Activated T-cell treated with anti-CD3 and anti-CD28 coated beads, Interleukin-2, amount 50 U/mL, for 72 hours (primary cell): ENCODE measurements at regions not wholly inside any gene's neighbourhood (a gene's known extent, or its start where the extent isn't known, plus 50 kb on each side); places are given as distances from the start of the nearest gene placed in this dataset.

Experiments
- ATAC-seq, 2 donors: fragments of 150-1000 bp; cut with Tn5 transposase; replicated peaks in 1 of 2; 2 replicates each; pipeline ENCODE4 v1.10.0; 2021; ENCODE audit warnings: moderate library complexity in 2 of 2, mild to moderate bottlenecking in 1 of 2
- DNase-seq, 2 donors: peaks; one replicate each; pipeline ENCODE4 v3.0.0; 2021 to 2022; ENCODE audit warnings: mixed read lengths in 1 of 2
- H3K27ac Mint-ChIP-seq: one replicate; pipeline ENCODE4 v1.8.0; 2022; ENCODE audit warnings: mild to moderate bottlenecking, moderate library complexity, mixed read lengths
- H3K27me3 Mint-ChIP-seq: one replicate; pipeline ENCODE4 v1.8.0; 2022; ENCODE audit warnings: low read depth, mixed read lengths
- H3K36me3 Mint-ChIP-seq, 2 donors: one replicate each; pipeline ENCODE4 v1.8.0; 2022; ENCODE audit warnings: mixed read lengths in 2 of 2, mild to moderate bottlenecking in 1 of 2; ENCODE audit not compliant: insufficient read depth in 2 of 2
- H3K4me1 Mint-ChIP-seq: one replicate; pipeline ENCODE4 v1.8.0; 2022; ENCODE audit warnings: low read depth, mixed read lengths
- H3K4me3 Mint-ChIP-seq, 2 donors: one replicate each; pipeline ENCODE4 v1.8.0; 2022; ENCODE audit warnings: mild to moderate bottlenecking in 2 of 2, mixed read lengths in 2 of 2, moderate library complexity in 2 of 2
- H3K9me3 Mint-ChIP-seq, 2 donors: one replicate each; pipeline ENCODE4 v1.8.0; 2022; ENCODE audit warnings: mixed read lengths in 2 of 2

GRCh38 chr13:34414616-34415015 lies 527.5 kb upstream of the NBEA start:
- Mint-ChIP-seq H3K9me3 (peaks cover 0 to 2% of the 10 kb centered on the region in 2 donors), H3K4me1 (no peaks in the 10 kb centered on the region), H3K36me3 (no peaks in the 10 kb centered on the region), H3K27me3 (no peaks in the 10 kb centered on the region), H3K4me3 (no peak overlapping the region), H3K27ac (no peak overlapping the region)
- ATAC-seq, result no peak
- no peak for DNase-seq

GRCh38 chr13:34416971-34417380 lies 525.1 kb upstream of the NBEA start:
- Mint-ChIP-seq H3K4me3 (no peak overlapping the region), H3K4me1 (no peaks in the 10 kb centered on the region), H3K27me3 (no peaks in the 10 kb centered on the region), H3K27ac (no peak overlapping the region), H3K36me3 (no peaks in the 10 kb centered on the region), H3K9me3 (peaks cover 0 to 2% of the 10 kb centered on the region in 2 donors)
- DNase-seq (no peak), ATAC-seq (no peak)

GRCh38 chr13:34417896-34418295 lies 524.2 kb upstream of the NBEA start:
- Mint-ChIP-seq H3K4me1 (no peaks in the 10 kb centered on the region), H3K27ac (no peak overlapping the region), H3K27me3 (no peaks in the 10 kb centered on the region), H3K36me3 (no peaks in the 10 kb centered on the region), H3K9me3 (no peaks in the 10 kb centered on the region), H3K4me3 (no peak overlapping the region)
- no peak for ATAC-seq
- no peak for DNase-seq

GRCh38 chr13:34419025-34419424 lies 523.0 kb upstream of the NBEA start:
- no peak for ATAC-seq
- no peaks in the 10 kb centered on the region for H3K4me1 Mint-ChIP-seq
- H3K36me3 Mint-ChIP-seq, result no peaks in the 10 kb centered on the region
- H3K9me3 Mint-ChIP-seq, result no peaks in the 10 kb centered on the region
- no peak overlapping the region for H3K4me3 Mint-ChIP-seq
- H3K27me3 Mint-ChIP-seq, result no peaks in the 10 kb centered on the region
- no peak for DNase-seq
- H3K27ac Mint-ChIP-seq, result no peak overlapping the region

- H3K27ac Mint-ChIP-seq, result no peak overlapping the region
- no peak for DNase-seq
- H3K4me3 Mint-ChIP-seq, result no peak overlapping the region
- no peak for ATAC-seq
- no peaks in the 10 kb centered on the region for H3K36me3 Mint-ChIP-seq
- H3K4me1 Mint-ChIP-seq, result no peaks in the 10 kb centered on the region
- no peaks in the 10 kb centered on the region for H3K9me3 Mint-ChIP-seq
- H3K27me3 Mint-ChIP-seq, result no peaks in the 10 kb centered on the region
These were observed 522.3 kb upstream of the NBEA start for GRCh38 chr13:34419755-34420154.

GRCh38 chr13:34420702-34421346 lies 521.2 kb upstream of the NBEA start:
- Mint-ChIP-seq H3K27me3 (no peaks in the 10 kb centered on the region), H3K27ac (no peak overlapping the region), H3K4me3 (no peak overlapping the region), H3K36me3 (no peaks in the 10 kb centered on the region), H3K4me1 (no peaks in the 10 kb centered on the region), H3K9me3 (no peaks in the 10 kb centered on the region)
- no peak for ATAC-seq
- DNase-seq, result no peak

GRCh38 chr13:34421347-34421719 lies 520.7 kb upstream of the NBEA start:
- DNase-seq (no peak), ATAC-seq (no peak)
- Mint-ChIP-seq H3K4me1 (no peaks in the 10 kb centered on the region), H3K27me3 (no peaks in the 10 kb centered on the region), H3K27ac (no peak overlapping the region), H3K36me3 (no peaks in the 10 kb centered on the region), H3K9me3 (no peaks in the 10 kb centered on the region), H3K4me3 (no peak overlapping the region)

- Mint-ChIP-seq H3K27ac (no peak overlapping the region), H3K9me3 (no peaks in the 10 kb centered on the region)
- ATAC-seq, result no peak
These were observed 520.1 kb upstream of the NBEA start for GRCh38 chr13:34421858-34422475.

GRCh38 chr13:34422956-34423355 lies 519.1 kb upstream of the NBEA start:
- Mint-ChIP-seq H3K27ac (no peak overlapping the region), H3K27me3 (no peaks in the 10 kb centered on the region)
- no peak for ATAC-seq

More at GRCh38 chr13:34421858-34422475, 520.1 kb upstream of the NBEA start:
- no peaks in the 10 kb centered on the region for H3K4me1 Mint-ChIP-seq
- H3K36me3 Mint-ChIP-seq, result no peaks in the 10 kb centered on the region
- no peak for DNase-seq
- no peak overlapping the region for H3K4me3 Mint-ChIP-seq
- H3K27me3 Mint-ChIP-seq, result no peaks in the 10 kb centered on the region

GRCh38 chr13:34425327-34425949 lies 516.6 kb upstream of the NBEA start:
- Mint-ChIP-seq H3K27ac (no peak overlapping the region), H3K27me3 (no peaks in the 10 kb centered on the region), H3K36me3 (no peaks in the 10 kb centered on the region)

More at GRCh38 chr13:34422956-34423355, 519.1 kb upstream of the NBEA start:
- DNase-seq, result no peak
- no peak overlapping the region for H3K4me3 Mint-ChIP-seq
- H3K9me3 Mint-ChIP-seq, result no peaks in the 10 kb centered on the region
- no peaks in the 10 kb centered on the region for H3K36me3 Mint-ChIP-seq
- H3K4me1 Mint-ChIP-seq, result no peaks in the 10 kb centered on the region

GRCh38 chr13:34428911-34429310 lies 513.2 kb upstream of the NBEA start:
- Mint-ChIP-seq H3K27ac (no peak overlapping the region), H3K9me3 (peaks cover 1 to 3% of the 10 kb centered on the region in 2 donors), H3K4me1 (no peaks in the 10 kb centered on the region), H3K36me3 (no peaks in the 10 kb centered on the region), H3K4me3 (no peak overlapping the region), H3K27me3 (no peaks in the 10 kb centered on the region)
- ATAC-seq (no peak), DNase-seq (no peak)

More at GRCh38 chr13:34425327-34425949, 516.6 kb upstream of the NBEA start:
- DNase-seq (no peak), ATAC-seq (no peak)
- no peaks in the 10 kb centered on the region for H3K9me3 Mint-ChIP-seq
- no peaks in the 10 kb centered on the region for H3K4me1 Mint-ChIP-seq
- H3K4me3 Mint-ChIP-seq, result no peak overlapping the region

GRCh38 chr13:34430294-34430693 lies 511.8 kb upstream of the NBEA start:
- no peaks in the 10 kb centered on the region for H3K4me1 Mint-ChIP-seq
- H3K4me3 Mint-ChIP-seq, result no peak overlapping the region
- no peaks in the 10 kb centered on the region for H3K27me3 Mint-ChIP-seq
- no peak overlapping the region for H3K27ac Mint-ChIP-seq
- ATAC-seq (no peak), DNase-seq (no peak)
- H3K9me3 Mint-ChIP-seq, result peaks cover 1 to 3% of the 10 kb centered on the region in 2 donors
- no peaks in the 10 kb centered on the region for H3K36me3 Mint-ChIP-seq

GRCh38 chr13:34431827-34432581 lies 510.1 kb upstream of the NBEA start:
- no peaks in the 10 kb centered on the region for H3K36me3 Mint-ChIP-seq
- ATAC-seq (no peak), DNase-seq (no peak)
- no peak overlapping the region for H3K27ac Mint-ChIP-seq
- no peaks in the 10 kb centered on the region for H3K27me3 Mint-ChIP-seq
- H3K4me3 Mint-ChIP-seq, result no peak overlapping the region
- no peaks in the 10 kb centered on the region for H3K4me1 Mint-ChIP-seq
- H3K9me3 Mint-ChIP-seq, result peaks cover 1 to 3% of the 10 kb centered on the region in 2 donors
